HepG2 (cell line): ENCODE measurements at regions not wholly inside any gene's neighbourhood (a gene's known extent, or its start where the extent isn't known, plus 50 kb on each side); places are given as distances from the start of the nearest gene placed in this dataset.

Source experiments
- EZH2 ChIP-seq: conservative IDR thresholded peaks from 2 replicates; pipeline ENCODE4 v1.6.1; 2012; ENCODE audit warnings: mild to moderate bottlenecking, low read depth, low read length, moderate library complexity
- HOXD1 ChIP-seq: sonication (generic); formaldehyde crosslinking; IDR thresholded peaks from 2 replicates; pipeline ENCODE4 v1.5.0; 2020; ENCODE audit warnings: missing genetic modification reagents
- NFE2L1 ChIP-seq: sonication (generic); formaldehyde crosslinking; IDR thresholded peaks from 2 replicates; pipeline ENCODE4 v1.4.0; 2020; ENCODE audit warnings: missing genetic modification reagents, mild to moderate bottlenecking, borderline replicate concordance
- POLR2A ChIP-seq, 2 experiments: IDR thresholded peaks; 2 replicates each; pipeline ENCODE4 v1.6.1; 2011; ENCODE audit warnings: low read depth in 2 of 2, low read length in 2 of 2, mild to moderate bottlenecking in 1 of 2, moderate library complexity in 1 of 2; ENCODE audit not compliant: insufficient read depth in 1 of 2
- TBP ChIP-seq: sonication (generic); formaldehyde crosslinking; IDR thresholded peaks from 2 replicates; pipeline ENCODE4 v1.5.0; 2020; ENCODE audit warnings: missing genetic modification reagents
- ZFYVE20 ChIP-seq: sonication (generic); formaldehyde crosslinking; IDR thresholded peaks from 2 replicates; pipeline ENCODE4 v1.8.0; 2023; ENCODE audit warnings: low read depth, mild to moderate bottlenecking, moderate library complexity, missing genetic modification reagents, borderline replicate concordance
- ZNF281 ChIP-seq: sonication (generic); formaldehyde crosslinking; IDR thresholded peaks from 2 replicates; pipeline ENCODE4 v1.4.0; 2020; ENCODE audit warnings: missing genetic modification reagents, borderline replicate concordance
- TF ChIP-seq, protein P1 (sequence below): sonication (generic); formaldehyde crosslinking; IDR thresholded peaks from 2 replicates; pipeline ENCODE4 v1.5.0; 2020; ENCODE audit warnings: mild to moderate bottlenecking, missing genetic modification reagents, moderate library complexity
- TF ChIP-seq, protein P2 (sequence below): sonication (generic); formaldehyde crosslinking; IDR thresholded peaks from 2 replicates; pipeline ENCODE4 v1.4.0; 2020; ENCODE audit warnings: missing genetic modification reagents, mild to moderate bottlenecking, borderline replicate concordance

DNA sequence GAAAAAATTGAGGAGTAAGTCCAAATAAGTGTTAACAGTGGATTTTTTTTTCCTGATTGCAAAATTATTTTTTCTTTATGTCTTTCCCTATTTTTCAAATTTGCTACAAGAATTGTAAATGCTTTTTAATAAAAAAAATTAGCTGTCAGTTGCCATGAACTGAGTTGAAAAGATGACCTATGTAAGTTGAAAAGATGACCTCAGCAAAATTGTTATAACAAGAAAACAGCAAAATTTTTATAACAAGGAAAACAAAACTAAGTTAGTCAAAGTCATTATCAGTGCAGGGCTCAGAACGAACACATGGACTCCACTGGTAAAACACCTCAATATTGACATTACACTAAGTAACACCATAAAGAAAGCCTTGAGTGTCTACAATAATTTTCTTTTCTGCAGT is 207.0 kb upstream of the HDDC2 start:
- TF ChIP-seq, protein P1, sequence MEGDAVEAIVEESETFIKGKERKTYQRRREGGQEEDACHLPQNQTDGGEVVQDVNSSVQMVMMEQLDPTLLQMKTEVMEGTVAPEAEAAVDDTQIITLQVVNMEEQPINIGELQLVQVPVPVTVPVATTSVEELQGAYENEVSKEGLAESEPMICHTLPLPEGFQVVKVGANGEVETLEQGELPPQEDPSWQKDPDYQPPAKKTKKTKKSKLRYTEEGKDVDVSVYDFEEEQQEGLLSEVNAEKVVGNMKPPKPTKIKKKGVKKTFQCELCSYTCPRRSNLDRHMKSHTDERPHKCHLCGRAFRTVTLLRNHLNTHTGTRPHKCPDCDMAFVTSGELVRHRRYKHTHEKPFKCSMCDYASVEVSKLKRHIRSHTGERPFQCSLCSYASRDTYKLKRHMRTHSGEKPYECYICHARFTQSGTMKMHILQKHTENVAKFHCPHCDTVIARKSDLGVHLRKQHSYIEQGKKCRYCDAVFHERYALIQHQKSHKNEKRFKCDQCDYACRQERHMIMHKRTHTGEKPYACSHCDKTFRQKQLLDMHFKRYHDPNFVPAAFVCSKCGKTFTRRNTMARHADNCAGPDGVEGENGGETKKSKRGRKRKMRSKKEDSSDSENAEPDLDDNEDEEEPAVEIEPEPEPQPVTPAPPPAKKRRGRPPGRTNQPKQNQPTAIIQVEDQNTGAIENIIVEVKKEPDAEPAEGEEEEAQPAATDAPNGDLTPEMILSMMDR (CRISPR knock-in tag), result no peak
- TF ChIP-seq ZNF281 (CRISPR knock-in tag), result no peak
- no peak for TF ChIP-seq TBP (CRISPR knock-in tag)
- TF ChIP-seq ZFYVE20, result no peak
- no peak for TF ChIP-seq HOXD1 (CRISPR knock-in tag)
- TF ChIP-seq POLR2A (IDR thresholded peaks at IDR 0.05; ENCODE audit: insufficient read depth in 1 of 2, low read depth in 2 of 2, low read length in 2 of 2), result no peak
- no peak for TF ChIP-seq EZH2
- TF ChIP-seq, protein P2, sequence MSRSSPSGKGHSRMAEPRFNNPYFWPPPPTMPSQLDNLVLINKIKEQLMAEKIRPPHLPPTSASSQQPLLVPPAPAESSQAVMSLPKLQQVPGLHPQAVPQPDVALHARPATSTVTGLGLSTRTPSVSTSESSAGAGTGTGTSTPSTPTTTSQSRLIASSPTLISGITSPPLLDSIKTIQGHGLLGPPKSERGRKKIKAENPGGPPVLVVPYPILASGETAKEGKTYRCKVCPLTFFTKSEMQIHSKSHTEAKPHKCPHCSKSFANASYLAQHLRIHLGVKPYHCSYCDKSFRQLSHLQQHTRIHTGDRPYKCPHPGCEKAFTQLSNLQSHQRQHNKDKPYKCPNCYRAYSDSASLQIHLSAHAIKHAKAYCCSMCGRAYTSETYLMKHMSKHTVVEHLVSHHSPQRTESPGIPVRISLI (CRISPR knock-in tag), result no peak
- no peak for TF ChIP-seq NFE2L1 (CRISPR knock-in tag)
